SK-N-DZ (cell line): ENCODE measurements at regions not wholly inside any gene's neighbourhood (a gene's known extent, or its start where the extent isn't known, plus 50 kb on each side); places are given as distances from the start of the nearest gene placed in this dataset.
A peak's percentile ranks its signal among the peaks of the same experiment; 100 is the strongest.

Source experiments
- DNase-seq: peaks from one replicate; pipeline ENCODE4 v3.0.0-alpha.2; 2015; ENCODE audit warnings: low spot score

DNA sequence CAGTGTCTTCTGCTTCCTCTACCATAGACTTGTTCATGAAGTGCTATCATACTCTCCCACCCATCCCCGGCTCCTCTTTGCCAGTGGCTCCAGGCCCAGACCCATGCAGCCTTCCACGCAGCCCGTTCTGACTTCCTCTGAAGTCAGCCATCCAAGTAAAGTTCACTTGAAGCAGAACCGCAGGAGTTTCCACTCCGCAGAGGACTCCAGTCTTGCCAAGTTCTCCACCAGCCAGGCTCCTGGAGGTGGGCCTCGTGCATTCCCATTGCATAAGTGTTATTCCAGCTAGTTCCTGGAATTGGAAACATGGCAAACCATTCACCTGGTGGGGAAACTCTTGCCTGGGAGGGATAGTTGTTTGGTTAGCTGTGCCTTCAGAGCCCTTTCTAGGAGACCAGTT is 185.1 kb downstream of the PLPP3 start:
- DNase-seq = no peak

DNA sequence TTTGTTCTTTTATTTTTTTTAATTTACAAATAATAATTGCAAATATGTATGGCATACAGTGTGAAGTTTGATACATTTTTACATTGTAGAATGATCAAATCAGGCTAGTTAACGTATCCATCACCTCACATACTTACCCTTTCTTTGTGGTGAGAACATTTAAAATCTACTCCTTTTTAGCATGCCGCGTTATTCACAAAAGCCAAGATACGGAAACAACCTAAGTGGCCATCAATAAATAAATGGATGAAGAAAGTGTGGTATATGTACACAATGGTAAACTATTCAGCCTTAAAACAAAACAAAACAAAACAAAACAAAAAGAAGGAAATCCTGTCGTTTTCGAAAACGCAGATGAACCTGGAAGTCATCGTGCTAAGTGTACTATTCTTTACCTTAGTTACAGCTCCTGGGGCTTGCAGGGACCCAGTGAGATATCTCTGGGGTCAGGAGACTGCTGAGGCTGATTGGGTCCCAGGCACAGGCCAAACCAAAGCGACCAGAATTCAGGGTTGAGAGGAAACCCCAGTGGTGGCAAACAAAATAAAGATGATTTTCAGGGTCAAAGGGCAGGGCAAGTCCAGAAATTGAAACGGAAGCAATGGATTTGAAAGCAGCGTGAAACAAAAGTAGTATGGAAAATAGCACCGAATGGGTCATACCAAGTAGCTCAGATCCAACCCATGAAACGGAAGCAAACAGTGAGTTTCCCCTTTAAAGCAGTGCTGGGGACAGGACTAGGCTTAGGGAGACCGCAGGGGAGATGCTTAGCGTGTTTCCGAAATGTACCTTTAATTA is 188.2 kb downstream of the PLPP3 start:
- DNase-seq = no peak

DNA sequence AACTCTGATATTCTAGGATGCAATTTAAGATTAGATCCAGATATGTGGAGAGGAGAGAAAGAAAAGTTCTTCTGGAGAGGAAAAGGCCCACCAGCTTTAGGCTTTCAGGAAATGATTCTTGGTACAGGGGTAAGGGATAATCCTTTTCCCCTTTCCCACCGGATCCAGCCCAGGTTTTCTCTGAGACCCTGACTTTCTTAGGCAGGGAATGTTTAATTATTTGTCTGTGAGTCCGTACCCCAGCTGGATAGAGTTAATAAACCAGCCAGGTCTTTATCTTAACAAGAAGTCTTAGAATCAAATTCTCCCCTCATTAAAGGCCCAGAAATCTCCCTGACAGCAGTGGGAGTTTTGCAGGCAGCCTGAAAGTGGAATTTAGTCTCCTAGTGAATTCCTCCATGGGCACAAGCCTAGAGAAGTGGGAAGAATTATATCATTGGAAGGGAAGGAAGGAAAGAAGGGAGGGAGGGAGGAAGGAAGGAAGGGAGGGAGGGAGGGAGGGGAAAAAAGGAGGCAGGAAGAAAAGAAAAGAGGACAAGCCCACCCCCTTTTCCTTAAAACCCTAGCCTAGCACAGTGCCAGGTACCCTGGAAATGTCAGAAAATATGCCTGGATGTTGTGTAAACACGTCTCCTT is 189.0 kb downstream of the PLPP3 start:
- DNase-seq = peak; percentile 51

DNA sequence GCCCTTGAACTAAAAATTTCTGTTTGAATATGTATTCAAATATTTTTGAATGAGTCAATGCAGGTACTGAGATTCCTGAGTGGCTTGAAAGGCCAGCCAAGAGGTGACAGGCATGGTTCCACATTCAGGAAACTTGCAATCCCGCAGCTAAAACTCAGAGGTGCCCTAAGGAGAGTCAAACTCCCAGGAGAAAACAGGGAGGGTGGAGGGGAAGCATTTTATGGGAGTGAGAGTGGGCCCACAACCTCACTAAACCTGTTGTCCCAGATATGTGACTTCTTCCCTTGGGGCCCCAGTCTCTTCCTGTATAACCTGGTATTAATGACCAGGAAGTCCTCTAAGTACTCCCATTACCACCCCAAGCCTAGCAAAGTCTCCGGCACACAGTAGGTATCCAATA is 189.6 kb downstream of the PLPP3 start:
- DNase-seq = no peak

DNA sequence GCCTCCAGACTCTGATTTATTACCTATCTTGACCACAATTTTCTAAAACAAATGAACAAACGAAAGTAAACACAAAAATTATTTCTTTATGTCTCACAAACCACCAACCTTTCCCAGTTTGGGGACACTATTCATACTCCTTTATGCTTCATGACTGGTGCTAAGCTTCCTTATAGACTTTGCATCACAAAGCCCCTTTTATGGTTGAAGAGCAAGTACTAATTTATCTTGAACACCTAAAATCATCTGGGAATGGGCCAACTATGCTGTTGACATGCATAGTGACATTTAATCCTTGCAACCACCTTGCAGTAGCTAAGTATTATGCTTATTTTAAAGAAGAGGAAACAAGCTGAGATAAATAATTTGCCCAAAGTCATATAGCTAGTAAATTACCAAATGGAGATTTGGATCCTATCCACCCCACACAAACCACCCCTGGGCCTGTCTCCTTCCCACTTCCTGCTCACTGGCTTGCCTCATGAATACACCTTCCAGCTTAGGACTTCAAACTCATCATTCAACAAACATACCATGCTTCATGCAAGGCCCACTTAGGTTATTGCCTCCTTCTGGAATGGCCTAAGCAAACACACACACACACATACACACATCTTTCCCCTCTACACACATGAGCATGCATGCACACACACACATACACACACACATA is 192.2 kb downstream of the PLPP3 start:
- DNase-seq = no peak

DNA sequence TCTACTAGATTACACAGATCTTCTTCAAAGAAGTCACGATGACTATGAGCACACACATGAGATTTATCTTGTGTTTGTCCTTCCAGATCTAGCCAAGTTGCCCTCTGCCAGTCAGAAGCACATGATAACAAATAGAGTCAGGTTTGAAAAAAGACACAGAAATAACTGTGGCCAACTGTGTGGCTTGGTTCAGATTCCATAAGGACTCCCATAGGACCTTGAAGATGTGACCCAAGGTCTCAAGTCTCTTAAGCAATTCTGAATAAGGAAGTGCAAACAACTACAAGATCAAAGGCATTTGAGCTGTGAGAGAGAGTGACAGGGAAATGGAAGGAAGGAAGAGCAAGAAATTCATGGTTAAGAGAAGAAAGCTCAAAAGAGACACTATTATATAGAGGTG is 194.0 kb downstream of the PLPP3 start:
- no peak for DNase-seq

DNA sequence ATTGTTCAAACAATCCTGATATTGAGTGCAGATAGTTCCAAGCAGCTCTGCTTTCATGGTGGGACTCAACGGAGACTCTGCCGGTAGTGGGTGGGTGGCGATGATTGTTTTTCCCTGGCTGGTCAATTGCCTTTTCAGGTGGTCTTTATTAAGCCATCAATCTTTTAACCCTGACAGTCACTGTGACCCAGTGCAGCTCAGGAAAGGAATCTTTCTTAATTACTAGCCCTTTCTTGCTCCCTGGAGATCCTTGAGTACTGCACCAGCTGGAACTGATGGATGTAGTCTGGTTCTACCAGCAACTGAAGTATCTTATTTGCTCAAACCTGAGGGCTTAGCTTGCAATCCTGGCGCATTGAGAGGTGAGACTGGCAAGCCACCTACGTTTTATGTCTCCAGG is 196.4 kb downstream of the PLPP3 start:
- DNase-seq = peak; percentile 23

DNA sequence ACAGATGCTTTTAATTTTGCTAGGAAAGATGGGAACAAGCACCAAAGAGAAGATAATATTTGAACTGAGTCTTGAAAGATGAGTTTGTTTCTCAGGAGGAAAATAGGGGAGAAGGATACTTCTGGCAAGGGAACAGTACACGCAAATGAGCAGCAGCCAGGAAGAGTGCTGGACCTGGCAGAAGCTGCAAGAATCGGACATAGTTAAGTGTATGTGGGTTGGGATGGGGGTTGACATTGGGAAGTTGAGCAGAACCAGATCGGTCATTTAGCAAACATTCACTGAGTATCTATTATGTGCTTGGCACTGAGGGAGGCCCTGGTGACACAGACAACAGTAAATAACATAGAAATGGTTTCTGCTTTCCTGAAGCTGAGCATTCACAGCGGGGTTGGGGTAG is 198.8 kb downstream of the PLPP3 start:
- DNase-seq = no peak

DNA sequence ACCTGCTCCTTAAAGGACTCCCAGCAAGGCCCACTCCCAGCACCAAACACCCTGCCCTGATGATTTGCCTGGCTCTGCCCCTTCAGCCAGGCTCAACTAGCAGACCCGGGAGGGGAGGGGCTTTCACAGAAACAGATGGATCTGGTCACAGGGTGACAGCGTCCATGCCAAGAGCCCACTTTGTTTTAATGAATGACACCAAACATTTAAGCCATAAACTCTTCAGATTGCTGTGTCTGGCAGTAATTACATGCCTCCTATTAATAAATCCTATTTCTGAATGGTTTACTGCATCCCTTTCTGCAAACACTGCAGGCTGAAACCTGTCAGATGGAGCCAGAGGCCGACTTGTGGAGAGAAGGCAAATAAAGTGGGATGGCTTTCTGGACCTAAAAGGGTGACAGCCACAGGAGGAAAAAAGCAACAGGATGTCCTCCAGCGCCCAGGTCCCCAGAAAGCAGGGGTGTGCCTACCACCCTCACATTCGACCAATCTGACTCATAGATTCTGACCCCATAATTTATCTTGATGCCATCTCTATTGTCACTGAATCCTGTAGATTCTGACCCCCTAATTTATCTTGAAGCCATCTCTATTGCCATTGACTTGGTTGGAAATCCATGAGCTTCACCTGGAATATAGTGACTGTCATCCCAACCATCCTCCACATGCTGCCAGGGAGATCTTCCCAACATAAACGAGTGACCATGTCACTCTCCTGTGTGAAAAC is 200.9 kb downstream of the PLPP3 start:
- peak; percentile 65 for DNase-seq

DNA sequence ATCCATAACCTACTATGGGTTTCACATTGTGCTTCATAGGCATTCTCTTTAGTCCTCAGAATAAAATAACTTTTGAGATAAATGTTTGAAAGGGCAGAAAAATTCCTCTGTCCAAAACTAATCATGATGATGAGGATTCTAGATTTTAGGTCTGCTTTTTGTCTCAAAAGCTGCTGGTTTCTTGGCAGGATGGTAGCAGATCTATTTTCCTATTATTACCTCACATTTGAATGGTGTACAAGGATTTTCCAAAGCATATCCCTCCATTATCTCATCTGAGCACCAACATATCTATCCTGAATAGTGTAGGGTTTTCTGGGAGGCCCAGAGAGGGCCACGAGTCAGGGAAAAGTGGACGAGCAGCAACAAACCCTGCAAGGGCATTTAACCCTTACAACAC is 201.9 kb downstream of the PLPP3 start:
- no peak for DNase-seq

DNA sequence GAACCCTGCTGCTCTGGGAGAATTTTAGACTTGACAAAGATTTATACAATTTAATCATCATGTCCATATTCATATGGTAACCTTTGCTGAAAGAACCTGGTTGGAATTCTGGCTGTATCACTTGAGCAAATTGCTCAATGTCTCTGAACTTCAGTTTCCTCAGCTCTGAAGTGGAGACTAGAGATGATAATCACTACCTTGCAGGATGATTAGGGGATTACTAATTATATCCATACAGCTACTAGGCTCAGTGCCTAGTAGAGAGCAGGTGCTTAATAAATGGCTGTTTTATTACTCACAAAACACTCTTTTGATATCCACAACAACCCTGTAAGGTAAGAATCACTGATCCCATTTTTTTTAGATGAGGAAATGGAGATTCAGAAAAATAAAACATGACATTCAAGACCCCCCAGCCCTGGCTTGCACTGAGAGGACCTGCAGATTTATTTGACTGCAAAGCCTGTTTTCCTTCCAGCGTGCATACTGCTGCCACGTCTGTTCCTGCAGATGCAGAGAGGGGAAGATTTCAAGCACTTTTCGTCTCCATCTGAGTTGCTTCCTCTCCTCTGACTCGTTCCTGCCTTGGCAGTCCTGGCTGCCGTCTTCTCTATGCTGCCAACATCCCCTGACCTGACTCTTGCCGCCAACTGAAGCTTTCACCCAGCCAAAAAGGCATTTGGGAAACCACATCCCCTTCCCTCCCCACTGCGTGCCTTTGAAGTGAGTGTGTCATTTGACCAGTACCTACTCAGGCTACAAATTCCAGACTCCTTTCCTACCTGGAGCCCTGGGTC is 203.0 kb downstream of the PLPP3 start:
- no peak for DNase-seq

DNA sequence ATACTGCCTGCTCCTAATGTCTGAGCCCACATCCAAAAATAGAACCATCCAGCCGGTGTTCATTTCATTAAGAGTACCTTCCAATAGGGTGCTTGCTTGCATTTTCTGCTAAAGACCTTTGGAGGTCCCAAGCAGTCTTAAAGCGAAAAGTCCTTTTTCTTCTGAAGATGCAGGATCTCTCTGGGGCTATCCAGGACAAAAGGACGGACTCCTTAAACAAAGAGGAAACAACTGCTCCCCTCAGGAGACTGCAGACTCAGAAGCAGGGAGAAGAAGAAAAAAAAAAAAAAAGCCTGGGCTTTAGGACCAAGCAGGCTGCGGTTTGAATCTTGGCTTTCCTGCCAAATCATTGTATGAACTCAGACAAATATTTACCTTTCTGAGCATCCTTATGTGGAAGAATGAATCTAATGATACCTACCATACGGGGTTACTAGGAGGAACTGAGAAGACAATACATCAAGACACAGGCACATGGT is 204.0 kb downstream of the PLPP3 start:
- no peak for DNase-seq

DNA sequence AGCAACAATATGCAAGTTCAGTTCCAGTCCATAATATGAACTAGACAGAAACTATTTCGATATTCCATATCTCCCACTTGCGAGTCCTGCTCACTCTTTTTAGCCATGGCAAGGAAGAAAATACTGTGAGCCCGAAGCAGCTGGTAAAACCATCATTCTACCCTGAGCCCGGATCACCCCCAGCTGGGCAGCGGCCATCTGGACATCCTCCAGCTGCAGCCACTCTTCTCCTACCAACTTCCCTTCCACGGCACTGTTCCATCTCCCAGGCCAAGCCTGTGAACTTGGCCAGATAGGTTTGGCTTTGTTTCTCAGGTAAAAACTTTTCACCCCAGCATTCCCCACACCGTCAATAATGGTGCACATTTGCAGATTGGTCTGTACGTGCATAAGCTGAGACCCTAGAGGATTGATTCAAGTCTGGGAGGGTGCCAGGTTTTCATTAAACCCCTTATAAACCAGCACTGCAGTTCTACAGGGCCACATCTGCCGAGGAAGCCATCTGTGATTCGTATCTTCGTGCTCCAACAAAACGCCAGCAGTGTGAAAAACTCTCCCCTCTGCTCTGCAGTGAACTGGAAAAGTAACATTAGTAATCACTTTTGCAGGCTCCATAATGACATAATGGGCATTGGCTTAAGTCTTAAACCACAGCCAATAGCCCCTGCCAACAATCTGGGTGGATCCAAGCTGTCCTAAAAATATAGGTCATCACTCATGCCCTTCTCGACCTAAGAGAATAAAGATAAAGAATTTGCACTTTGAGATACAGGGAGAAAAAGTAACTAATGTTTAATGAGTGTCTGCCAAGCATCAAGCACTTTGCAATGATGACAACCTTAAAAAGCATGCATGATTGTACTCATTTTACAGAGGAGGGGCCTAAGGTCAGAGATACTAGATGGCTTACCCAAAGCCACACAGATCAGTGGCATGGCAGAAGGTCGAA is 205.1 kb downstream of the PLPP3 start:
- peak; percentile 75 for DNase-seq

DNA sequence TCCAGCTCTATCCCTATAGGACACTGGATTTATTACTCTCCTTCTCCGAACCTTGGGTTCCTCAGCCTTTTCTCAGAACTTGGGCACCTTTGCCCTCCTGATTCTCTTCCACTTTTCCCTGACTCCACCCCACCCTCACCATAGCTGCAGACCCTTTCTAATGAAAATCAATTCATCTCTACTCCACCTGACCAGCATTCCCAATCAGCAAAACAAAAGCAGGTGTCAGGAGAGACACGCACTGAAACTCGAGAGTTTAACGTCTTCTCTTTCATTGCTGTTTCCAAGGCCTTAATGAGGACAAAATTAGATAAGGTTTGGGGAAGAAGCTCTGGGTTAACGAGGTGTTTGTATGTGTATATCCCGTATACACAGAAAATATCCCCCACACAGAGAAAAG is 208.8 kb downstream of the PLPP3 start:
- DNase-seq = no peak

DNA sequence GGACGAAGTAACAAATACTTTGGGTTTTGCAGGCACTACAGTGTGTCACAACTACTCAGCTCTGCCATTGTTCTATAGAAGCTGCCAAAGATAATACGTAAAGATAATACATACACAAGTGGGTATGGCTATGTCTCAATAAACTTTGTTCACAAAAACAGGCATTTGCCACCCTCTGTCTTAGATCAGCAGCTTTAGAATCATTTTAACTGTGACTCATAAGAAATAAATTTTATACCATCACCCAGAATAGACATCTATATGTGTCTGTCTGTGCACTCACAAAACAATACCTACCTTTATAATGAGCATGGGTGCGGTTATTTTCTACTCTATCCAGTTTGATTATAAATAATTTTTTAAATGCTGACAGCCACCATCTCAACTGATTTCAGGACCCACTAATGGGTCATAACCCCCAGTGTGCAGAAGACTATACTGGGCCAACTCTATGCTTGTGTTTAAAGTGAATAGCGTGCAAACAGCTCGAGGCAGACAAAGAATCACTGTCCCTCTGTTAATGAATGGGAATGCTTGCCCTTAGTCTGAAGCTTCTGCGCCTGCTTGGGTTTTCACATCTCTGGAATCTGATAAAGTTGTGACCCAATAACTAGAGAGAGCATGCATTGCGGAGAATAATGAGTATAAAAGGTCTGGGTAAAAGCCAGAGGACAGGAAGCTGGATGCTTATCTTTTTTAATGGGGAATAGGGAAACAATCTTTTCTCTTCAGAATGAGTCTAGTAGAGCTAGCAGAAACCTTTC is 216.2 kb downstream of the PLPP3 start:
- no peak for DNase-seq

DNA sequence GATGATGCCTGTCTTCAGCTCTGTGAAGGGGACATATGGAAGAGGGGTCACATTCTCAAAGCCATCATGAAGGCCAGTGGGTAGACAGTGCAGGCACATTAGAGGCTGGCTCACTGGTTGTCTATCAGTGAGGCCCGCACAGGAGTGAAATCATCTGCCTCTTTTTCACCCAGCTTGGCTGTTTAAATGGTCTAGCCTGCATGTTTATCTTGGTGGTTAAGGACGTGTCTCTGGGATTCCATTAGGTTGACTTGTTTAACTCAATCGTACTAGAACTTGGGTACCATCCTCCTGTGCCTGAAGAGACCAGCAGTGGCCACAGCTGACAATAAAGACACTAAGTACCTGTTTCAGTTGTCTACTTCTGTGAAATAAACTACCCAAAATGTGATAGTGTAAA is 219.3 kb downstream of the PLPP3 start:
- DNase-seq = no peak

DNA sequence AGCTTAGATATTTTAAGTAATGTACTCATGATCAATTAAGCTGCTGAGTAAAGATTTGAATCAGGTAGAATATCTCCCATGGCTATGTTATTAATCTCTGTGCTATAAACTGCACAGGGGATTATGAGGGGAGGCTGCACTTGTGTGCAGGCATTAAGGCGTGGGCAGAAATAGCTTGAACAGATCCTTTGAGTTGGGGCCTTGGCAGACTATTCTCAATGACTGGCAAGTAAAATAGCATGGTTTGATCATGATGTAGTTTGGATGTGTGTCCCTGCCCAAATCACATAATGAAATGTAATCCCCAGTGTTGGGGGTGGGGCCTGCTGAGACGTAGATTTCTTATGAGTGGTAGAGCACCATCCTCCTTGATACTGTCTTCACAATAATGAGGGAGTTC is 220.3 kb downstream of the PLPP3 start:
- no peak for DNase-seq

DNA sequence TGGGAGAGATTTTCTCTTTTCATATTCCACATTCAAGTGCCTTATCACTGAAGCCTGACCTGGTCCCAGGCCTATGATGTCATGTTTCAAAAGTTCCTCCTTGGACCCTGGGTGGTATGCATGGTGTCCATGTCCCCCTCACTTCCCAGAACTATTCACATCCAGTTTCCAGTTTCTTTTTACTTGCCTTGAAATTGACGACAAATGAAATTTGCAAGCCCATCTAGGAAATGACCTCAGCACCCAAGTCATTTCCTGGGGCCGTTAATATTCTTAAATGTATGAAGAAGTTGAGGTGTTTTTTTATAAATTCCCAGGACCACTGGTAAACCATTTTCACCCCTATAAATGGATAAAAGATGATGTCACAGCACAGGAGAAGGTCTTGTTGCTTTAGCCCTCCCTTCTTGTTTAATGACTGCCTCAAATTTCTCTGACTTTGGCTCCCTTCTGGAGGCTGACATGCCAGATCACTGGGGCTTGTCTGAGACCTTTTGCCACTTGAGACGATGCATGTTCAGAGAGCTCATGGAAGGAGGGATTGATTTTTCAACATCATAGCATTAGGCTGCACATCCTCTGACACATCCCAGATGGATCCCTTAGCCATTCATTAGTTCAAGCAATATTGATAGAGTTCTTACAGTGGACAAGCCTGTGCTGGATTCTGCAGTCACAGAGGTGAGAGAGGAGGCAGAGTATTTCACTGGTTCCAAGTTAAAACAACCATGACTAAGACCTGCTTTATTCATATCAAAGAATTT is 221.3 kb downstream of the PLPP3 start:
- no peak for DNase-seq
